Limb (tissue), 2 donors: ENCODE measurements at regions not wholly inside any gene's neighbourhood (a gene's known extent, or its start where the extent isn't known, plus 50 kb on each side); places are given as distances from the start of the nearest gene placed in this dataset.

Experiments
- DNase-seq, 2 donors: peaks; one replicate each; pipeline ENCODE4 v3.0.0-alpha.2; 2016; ENCODE audit errors: extremely low spot score in 2 of 2

GRCh38 chr3:18295171-18295920 is 129.8 kb downstream of the SATB1 start:
- DNase-seq = peak in 1 of 2 donors; percentile 33

GRCh38 chr3:18290157-18290556 is 135.0 kb downstream of the SATB1 start:
- DNase-seq = no peak

- DNase-seq = no peak
Observed at GRCh38 chr3:18288243-18288642, 136.9 kb downstream of the SATB1 start.

GRCh38 chr3:18284716-18285115 is 140.4 kb downstream of the SATB1 start:
- no peak for DNase-seq

GRCh38 chr3:18283680-18284079 is 141.5 kb downstream of the SATB1 start:
- DNase-seq = no peak

GRCh38 chr3:18282507-18282906 is 142.6 kb downstream of the SATB1 start:
- DNase-seq = no peak

- DNase-seq = no peak
Observed at GRCh38 chr3:18279226-18279737, 145.9 kb downstream of the SATB1 start.

- no peak for DNase-seq
Observed at GRCh38 chr3:18264853-18265252, 160.3 kb downstream of the SATB1 start.

- DNase-seq = no peak
Observed at GRCh38 chr3:18264361-18264760, 160.8 kb downstream of the SATB1 start.

GRCh38 chr3:18258492-18258891 is 166.6 kb downstream of the SATB1 start:
- no peak for DNase-seq

- DNase-seq = no peak
Observed at GRCh38 chr3:18252578-18252977, 172.6 kb downstream of the SATB1 start.

GRCh38 chr3:18250991-18251390 is 174.1 kb downstream of the SATB1 start:
- no peak for DNase-seq

- DNase-seq = no peak
Observed at GRCh38 chr3:18249126-18249525, 176.0 kb downstream of the SATB1 start.

GRCh38 chr3:18247776-18248310 is 177.3 kb downstream of the SATB1 start:
- no peak for DNase-seq

- DNase-seq = no peak
Observed at GRCh38 chr3:18247139-18247695, 177.9 kb downstream of the SATB1 start.

- DNase-seq = no peak
Observed at GRCh38 chr3:18246336-18247060, 178.6 kb downstream of the SATB1 start.

- no peak for DNase-seq
Observed at GRCh38 chr3:18245721-18246120, 179.4 kb downstream of the SATB1 start.

- DNase-seq = no peak
Observed at GRCh38 chr3:18241837-18242236, 183.3 kb downstream of the SATB1 start.

- DNase-seq = no peak
Observed at GRCh38 chr3:18239674-18240073, 185.5 kb downstream of the SATB1 start.

GRCh38 chr3:18238746-18239331 is 186.3 kb downstream of the SATB1 start:
- DNase-seq = no peak

GRCh38 chr3:18238332-18238731 is 186.8 kb downstream of the SATB1 start:
- no peak for DNase-seq
